IMR-90 (cell line): ENCODE measurements at regions not wholly inside any gene's neighbourhood (a gene's known extent, or its start where the extent isn't known, plus 50 kb on each side); places are given as distances from the start of the nearest gene placed in this dataset.

ENCODE experiments used
- ATAC-seq: fragments of 200-7000 bp; cut with Tn5 transposase; 2 replicates; pipeline ENCODE4 v1.9.1; 2020; ENCODE audit warnings: low read depth, mild to moderate bottlenecking, moderate library complexity
- BruUV-seq: library from RNA; stranded (reverse); fragments of 400-500 nt; replicated peaks from 2 replicates; lab custom pipeline; 2021; lab: Mats Ljungman, UMichigan
- CTCF ChIA-PET: fragments of 300-600 bp; formaldehyde crosslinking; extraction: SDS; loops from one replicate; lab custom pipeline; 2021; ENCODE audit warnings: antibody characterized with exemption; lab: Yijun Ruan, JAX
- POLR2A ChIA-PET: fragments of 300-600 bp; sonication (Branson Sonifier 250); formaldehyde crosslinking; loops from one replicate; lab custom pipeline; 2022; ENCODE audit warnings: antibody characterized with exemption; ENCODE audit not compliant: unreplicated experiment; lab: Charles Lee
- DNase-seq: peaks from one replicate; pipeline ENCODE4 v3.0.0; 2013
- H2AFZ ChIP-seq: replicated peaks from 2 replicates; pipeline ENCODE3; 2013; ENCODE audit warnings: low read length, mild to moderate bottlenecking; ENCODE audit not compliant: poor library complexity
- H2AK5ac ChIP-seq: 2 replicates; pipeline ENCODE4 v1.6.1; 2013; ENCODE audit warnings: low read depth, low read length, inconsistent platforms
- H2AK9ac ChIP-seq: replicated peaks from 2 replicates; pipeline ENCODE3; 2013; ENCODE audit warnings: mild to moderate bottlenecking, low read depth, low read length, moderate library complexity; ENCODE audit not compliant: poor library complexity
- H2BK120ac ChIP-seq: 2 replicates; pipeline ENCODE4 v1.6.1; 2013; ENCODE audit warnings: low read depth, low read length, inconsistent platforms
- H2BK15ac ChIP-seq: 3 replicates; pipeline ENCODE4 v1.6.1; 2013; ENCODE audit warnings: low read depth, low read length, inconsistent platforms
- H2BK20ac ChIP-seq: 2 replicates; pipeline ENCODE4 v1.6.1; 2013; ENCODE audit warnings: low read depth, mild to moderate bottlenecking, inconsistent platforms, low read length, moderate library complexity
- H2BK5ac ChIP-seq: 2 replicates; pipeline ENCODE4 v1.6.1; 2013; ENCODE audit warnings: mild to moderate bottlenecking, low read depth, low read length, inconsistent platforms; ENCODE audit not compliant: poor library complexity, severe bottlenecking
- H3K14ac ChIP-seq: replicated peaks from 2 replicates; pipeline ENCODE4 v1.6.1; 2013; ENCODE audit warnings: low read depth, low read length, inconsistent platforms
- H3K18ac ChIP-seq: 2 replicates; pipeline ENCODE4 v1.6.1; 2013; ENCODE audit warnings: low read depth, low read length, control low read depth
- H3K23ac ChIP-seq: 2 replicates; pipeline ENCODE4 v1.6.1; 2013; ENCODE audit warnings: low read depth, low read length, inconsistent platforms
- H3K27ac ChIP-seq: 2 replicates; pipeline ENCODE4 v1.5.1; 2013; ENCODE audit warnings: mild to moderate bottlenecking, control low read depth, low read length; ENCODE audit not compliant: insufficient read depth
- H3K27me3 ChIP-seq: 2 replicates; pipeline ENCODE4 v1.6.1; 2013; ENCODE audit warnings: low read length; ENCODE audit not compliant: control insufficient read depth, insufficient read depth
- H3K36me3 ChIP-seq: 2 replicates; pipeline ENCODE4 v1.6.1; 2013; ENCODE audit warnings: low read length, mixed read lengths; ENCODE audit not compliant: control insufficient read depth, insufficient read depth
- H3K4ac ChIP-seq: 2 replicates; pipeline ENCODE4 v1.6.1; 2013; ENCODE audit warnings: low read depth, low read length, inconsistent platforms
- H3K4me1 ChIP-seq: 2 replicates; pipeline ENCODE4 v1.6.1; 2013; ENCODE audit warnings: low read length, mixed read lengths; ENCODE audit not compliant: control insufficient read depth, insufficient read depth
- H3K4me2 ChIP-seq: 2 replicates; pipeline ENCODE4 v1.6.1; 2013; ENCODE audit warnings: low read depth, mild to moderate bottlenecking, control low read depth, low read length, moderate library complexity
- H3K4me3 ChIP-seq: 2 replicates; pipeline ENCODE4 v1.5.1; 2013; ENCODE audit warnings: low read depth, mild to moderate bottlenecking, control low read depth, low read length, moderate library complexity; ENCODE audit not compliant: insufficient read depth
- H3K56ac ChIP-seq: 2 replicates; pipeline ENCODE4 v1.6.1; 2013; ENCODE audit warnings: low read length, inconsistent platforms; ENCODE audit not compliant: insufficient read depth; ENCODE audit errors: extremely low read depth
- H3K79me1 ChIP-seq, 2 experiments: 2 replicates each; pipeline ENCODE4 v1.6.1; 2013; ENCODE audit warnings: low read length in 2 of 2, inconsistent platforms in 1 of 2, low read depth in 1 of 2
- H3K9ac ChIP-seq: 2 replicates; pipeline ENCODE4 v1.6.1; 2013; ENCODE audit warnings: low read depth, low read length, control low read depth
- H3K9me1 ChIP-seq: 2 replicates; pipeline ENCODE4 v1.6.1; 2013; ENCODE audit warnings: low read length, inconsistent platforms; ENCODE audit not compliant: insufficient read depth
- H3K9me3 ChIP-seq: 2 replicates; pipeline ENCODE4 v1.6.1; 2013; ENCODE audit warnings: low read length; ENCODE audit not compliant: control insufficient read depth, insufficient read depth
- H4K20me1 ChIP-seq: 2 replicates; pipeline ENCODE4 v1.6.1; 2013; ENCODE audit warnings: low read length, inconsistent platforms; ENCODE audit not compliant: insufficient read depth
- H4K5ac ChIP-seq: 2 replicates; pipeline ENCODE4 v1.6.1; 2013; ENCODE audit warnings: mild to moderate bottlenecking, low read depth, low read length, control low read depth
- H4K8ac ChIP-seq, 2 experiments: 2 replicates each; pipeline ENCODE4 v1.6.1; 2013; ENCODE audit warnings: low read depth in 2 of 2, low read length in 2 of 2, control low read depth in 1 of 2, inconsistent platforms in 1 of 2
- H4K91ac ChIP-seq: 2 replicates; pipeline ENCODE4 v1.6.1; 2013; ENCODE audit warnings: low read depth, low read length, inconsistent platforms; ENCODE audit not compliant: insufficient read depth
- CEBPB ChIP-seq: IDR thresholded peaks from 2 replicates; pipeline ENCODE4 v1.6.1; 2012; ENCODE audit warnings: low read depth, low read length, improper control_type of control experiment
- POLR2A ChIP-seq: IDR thresholded peaks from 2 replicates; pipeline ENCODE4 v1.6.1; 2012; ENCODE audit warnings: mild to moderate bottlenecking, low read depth, low read length
- RCOR1 ChIP-seq: IDR thresholded peaks from 2 replicates; pipeline ENCODE4 v1.6.1; 2012; ENCODE audit warnings: mild to moderate bottlenecking, low read length, improper control_type of control experiment; ENCODE audit not compliant: insufficient replicate concordance
- WGBS, 2 experiments: methylation state at CpG; one replicate each; pipeline versions ENCODE4 v1.1.5 to v1.1.7; 2013; ENCODE audit warnings: missing lambda C conversion rate in 2 of 2; ENCODE audit not compliant: insufficient read length in 1 of 2; ENCODE audit errors: extremely low coverage in 2 of 2; 5-methylcytosine and 5-hydroxymethylcytosine counted together
- dilution Hi-C: fragments of 300-500 bp; cut with HindIII; formaldehyde crosslinking; loops from one replicate; pipeline ENCODE4 v1.14.3; 2018; ENCODE audit warnings: low sequenced_read_pairs; ENCODE audit not compliant: unreplicated experiment
- in situ Hi-C: fragments of 300-500 bp; cut with MboI; formaldehyde crosslinking; loops from 3 replicates; pipeline ENCODE4 v1.14.3; 2019; ENCODE audit warnings: low sequenced_read_pairs, inconsistent platforms, mixed read lengths
- intact Hi-C: fragments of 100-400 bp; cut with micrococcal nuclease; formaldehyde crosslinking; loops from 2 replicates; pipeline ENCODE4 v1.10.0; 2022
- TF ChIP-seq, protein P1 (sequence below): fragments of 150-350 bp; IDR thresholded peaks from 2 replicates; pipeline ENCODE4 v1.6.1; 2017; ENCODE audit warnings: mild to moderate bottlenecking, antibody characterized with exemption, low read length, low read depth

DNA sequence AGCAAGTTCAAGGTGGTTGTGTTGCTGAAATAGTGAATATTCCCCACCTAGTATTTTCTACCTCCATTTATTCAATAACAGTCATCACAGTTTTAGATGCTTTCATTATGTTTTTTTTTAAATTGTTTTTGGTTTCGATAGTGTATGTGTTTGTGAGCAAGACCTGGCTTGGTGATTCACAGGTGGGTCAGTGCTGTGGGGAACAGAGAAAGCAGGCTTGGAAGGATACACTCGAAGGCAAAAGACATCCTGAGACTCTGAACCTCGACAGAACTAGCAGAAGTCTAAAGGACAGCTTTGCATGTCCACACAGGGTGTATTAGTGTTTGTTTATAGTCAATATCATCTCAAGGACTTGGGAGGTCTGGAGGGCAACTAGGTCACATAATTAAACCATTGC lies 551.5 kb downstream of the RIT2 start:
- dilution Hi-C loops: no loop called here

More for the DNA sequence above, 551.5 kb downstream of the RIT2 start:
- Histone ChIP-seq H3K18ac (no peak overlapping the region), H4K20me1 (no peaks in the 10 kb centered on the region), H3K14ac (no peak overlapping the region), H3K4ac (no peak overlapping the region), H2BK15ac (no peak overlapping the region), H3K27ac (no peak overlapping the region), H4K5ac (no peak overlapping the region), H3K9ac (no peak overlapping the region), H3K56ac (no peak overlapping the region), H4K8ac (no peak overlapping the region), H3K4me2 (no peak overlapping the region), H3K9me3 (peaks cover 2% of the 10 kb centered on the region; the same call in 1 of the 2 replicates), H3K79me1 (no peaks in the 10 kb centered on the region), H2BK120ac (no peak overlapping the region), H2AFZ (no peak overlapping the region), H2BK5ac (no peak overlapping the region), H4K91ac (no peak overlapping the region), H3K23ac (no peak overlapping the region), H3K4me1 (no peaks in the 10 kb centered on the region), H3K9me1 (no peaks in the 10 kb centered on the region), H2BK20ac (no peak overlapping the region), H3K36me3 (no peaks in the 10 kb centered on the region), H3K4me3 (no peak overlapping the region), H2AK5ac (no peak overlapping the region), H2AK9ac (no peak overlapping the region), H3K27me3 (no peaks in the 10 kb centered on the region)
- ATAC-seq (no peak), DNase-seq (no peak)
- BruUV-seq: no TSS peak
- no CpG with 5 or more reads among the region's 3 CpGs for WGBS, 2 experiments
- TF ChIP-seq, protein P1, sequence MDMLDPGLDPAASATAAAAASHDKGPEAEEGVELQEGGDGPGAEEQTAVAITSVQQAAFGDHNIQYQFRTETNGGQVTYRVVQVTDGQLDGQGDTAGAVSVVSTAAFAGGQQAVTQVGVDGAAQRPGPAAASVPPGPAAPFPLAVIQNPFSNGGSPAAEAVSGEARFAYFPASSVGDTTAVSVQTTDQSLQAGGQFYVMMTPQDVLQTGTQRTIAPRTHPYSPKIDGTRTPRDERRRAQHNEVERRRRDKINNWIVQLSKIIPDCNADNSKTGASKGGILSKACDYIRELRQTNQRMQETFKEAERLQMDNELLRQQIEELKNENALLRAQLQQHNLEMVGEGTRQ: no peak
- TF ChIP-seq CEBPB (no peak), RCOR1 (no peak), POLR2A (no peak)
- in situ Hi-C loops: no loop called here
- intact Hi-C loops: no loop called here
- POLR2A ChIA-PET: no interaction called here
- CTCF ChIA-PET: no interaction called here
